Small intestine (tissue), 7 donors: ENCODE measurements at regions not wholly inside any gene's neighbourhood (a gene's known extent, or its start where the extent isn't known, plus 50 kb on each side); places are given as distances from the start of the nearest gene placed in this dataset.
"Not testable (repeated sequence)": the region's sequence is repeated elsewhere in the genome, so short reads cannot be mapped to it uniquely, and the experiment has no call there.

Experiments
- DNase-seq, 2 donors: peaks; one replicate each; pipeline versions ENCODE4 v3.0.0 to v3.0.0-alpha.2; 2013
- FAIRE-seq: peaks from 2 replicates; lab custom pipeline; 2012; peaks lifted over from hg19 to GRCh38; lab: Jason Lieb, UNC
- H3K27ac ChIP-seq, 3 donors: one replicate each; pipeline ENCODE4 v1.5.1; 2013; ENCODE audit warnings: low read length in 2 of 3, mild to moderate bottlenecking in 2 of 3, control low read depth in 1 of 3, inconsistent platforms in 1 of 3, low read depth in 1 of 3, moderate library complexity in 1 of 3
- H3K27me3 ChIP-seq, 3 donors: one replicate each; pipeline ENCODE4 v1.6.1; 2013; ENCODE audit warnings: low read length in 3 of 3, inconsistent platforms in 1 of 3; ENCODE audit not compliant: control insufficient read depth in 3 of 3, insufficient read depth in 3 of 3
- H3K36me3 ChIP-seq, 3 donors: one replicate each; pipeline ENCODE4 v1.6.1; 2013; ENCODE audit warnings: low read length in 3 of 3, inconsistent platforms in 1 of 3, low read depth in 1 of 3, mild to moderate bottlenecking in 1 of 3, moderate library complexity in 1 of 3; ENCODE audit not compliant: control insufficient read depth in 3 of 3, insufficient read depth in 2 of 3
- H3K4me1 ChIP-seq, 3 donors: one replicate each; pipeline ENCODE4 v1.6.1; 2013; ENCODE audit warnings: low read length in 2 of 3, inconsistent platforms in 1 of 3, low read depth in 1 of 3, mild to moderate bottlenecking in 1 of 3, moderate library complexity in 1 of 3; ENCODE audit not compliant: control insufficient read depth in 3 of 3, insufficient read depth in 2 of 3
- H3K4me3 ChIP-seq, 3 donors: one replicate each; pipeline ENCODE4 v1.5.1; 2013; ENCODE audit warnings: low read length in 3 of 3, control low read depth in 1 of 3, inconsistent platforms in 1 of 3, low read depth in 1 of 3, mild to moderate bottlenecking in 1 of 3, moderate library complexity in 1 of 3
- H3K9me3 ChIP-seq, 2 donors: one replicate each; pipeline ENCODE4 v1.6.1; 2013; ENCODE audit warnings: low read depth in 1 of 2, low read length in 1 of 2; ENCODE audit not compliant: control insufficient read depth in 2 of 2, insufficient read depth in 1 of 2
- WGBS, 3 donors: extraction: QIAGEN DNeasy Blood & Tissue Kit; methylation state at CpG; one replicate each; pipeline ENCODE4 v1.1.7; 2013; 5-methylcytosine and 5-hydroxymethylcytosine counted together
- donor health status: healthy with polysubstance abuse.
- donor health status: control.
- donor health status: control.
- donor health status: Bipolar disorder and iron deficiency.
- donor health status: healthy.

- WGBS, 3 donors, result 93 to 96% (median 93%) methylated on average over 15 to 29 of the region's 29 CpGs
- not testable (repeated sequence) for FAIRE-seq
Observed at GRCh38 chr5:35531553-35531952, 86.1 kb upstream of the SPEF2 start.

GRCh38 chr5:35518104-35518503 is 99.6 kb upstream of the SPEF2 start:
- no peak for FAIRE-seq
- Histone ChIP-seq H3K4me1 (no peaks in the 10 kb centered on the region), H3K36me3 (no peaks in the 10 kb centered on the region), H3K27ac (no peak overlapping the region), H3K9me3 (no peaks in the 10 kb centered on the region), H3K4me3 (no peak overlapping the region), H3K27me3 (no peaks in the 10 kb centered on the region)
- no peak for DNase-seq
- 65 to 89% (median 72%) methylated on average over 1 of the region's 1 CpG for WGBS, 3 donors

More at GRCh38 chr5:35531553-35531952, 86.1 kb upstream of the SPEF2 start:
- H3K9me3 ChIP-seq, H3K27me3 ChIP-seq, H3K4me1 ChIP-seq, H3K36me3 ChIP-seq, H3K27ac ChIP-seq, DNase-seq, H3K4me3 ChIP-seq: not testable (repeated sequence)

- Histone ChIP-seq H3K27me3 (no peaks in the 10 kb centered on the region), H3K4me1 (no peaks in the 10 kb centered on the region), H3K36me3 (no peaks in the 10 kb centered on the region), H3K9me3 (no peaks in the 10 kb centered on the region), H3K27ac (no peak overlapping the region), H3K4me3 (no peak overlapping the region)
- FAIRE-seq, result no peak
- WGBS, 3 donors, result 13 to 33% (median 17%) methylated on average over 1 of the region's 1 CpG
- DNase-seq, result no peak
Observed at GRCh38 chr5:35516271-35516670, 101.4 kb upstream of the SPEF2 start.

- FAIRE-seq, result no peak
- H3K9me3 ChIP-seq, result no peaks in the 10 kb centered on the region
- no peaks in the 10 kb centered on the region for H3K4me1 ChIP-seq
- DNase-seq, result no peak
- H3K27ac ChIP-seq, result no peak overlapping the region
- no peaks in the 10 kb centered on the region for H3K36me3 ChIP-seq
- H3K4me3 ChIP-seq, result no peak overlapping the region
- no peaks in the 10 kb centered on the region for H3K27me3 ChIP-seq
- 88 to 97% (median 93%) methylated on average over 1 of the region's 1 CpG for WGBS, 3 donors
Observed at GRCh38 chr5:35513612-35514011, 104.1 kb upstream of the SPEF2 start.

- Histone ChIP-seq H3K36me3 (no peaks in the 10 kb centered on the region), H3K4me1 (no peaks in the 10 kb centered on the region), H3K4me3 (no peak overlapping the region), H3K9me3 (peaks cover 0 to 4% of the 10 kb centered on the region in 2 donors), H3K27me3 (no peaks in the 10 kb centered on the region), H3K27ac (no peak overlapping the region)
- 61 to 76% (median 71%) methylated on average over 4 of the region's 4 CpGs for WGBS, 3 donors
- FAIRE-seq, result no peak
- DNase-seq, result no peak
Observed at GRCh38 chr5:35502206-35502605, 115.5 kb upstream of the SPEF2 start.

- Histone ChIP-seq H3K27ac (no peak overlapping the region), H3K9me3 (no peaks in the 10 kb centered on the region), H3K27me3 (no peaks in the 10 kb centered on the region), H3K4me1 (peaks cover 0 to 11% (median 0%) of the 10 kb centered on the region in 3 donors), H3K4me3 (no peak overlapping the region), H3K36me3 (no peaks in the 10 kb centered on the region)
- WGBS, 3 donors, result 71 to 80% (median 78%) methylated on average over 3 of the region's 3 CpGs
- FAIRE-seq, result no peak
- DNase-seq, result no peak
Observed at GRCh38 chr5:35488791-35489190, 128.9 kb upstream of the SPEF2 start.

GRCh38 chr5:35488055-35488454 is 129.6 kb upstream of the SPEF2 start:
- DNase-seq (no peak), FAIRE-seq (no peak)
- Histone ChIP-seq H3K9me3 (no peaks in the 10 kb centered on the region), H3K4me3 (no peak overlapping the region), H3K27me3 (no peaks in the 10 kb centered on the region), H3K36me3 (no peaks in the 10 kb centered on the region), H3K27ac (no peak overlapping the region), H3K4me1 (peaks cover 0 to 11% (median 0%) of the 10 kb centered on the region in 3 donors)
- WGBS, 3 donors, result 35 to 50% (median 39%) methylated on average over 1 of the region's 1 CpG

GRCh38 chr5:35487233-35488025 is 130.2 kb upstream of the SPEF2 start:
- Histone ChIP-seq H3K27me3 (no peaks in the 10 kb centered on the region), H3K27ac (no peak overlapping the region), H3K4me1 (peaks cover 0 to 15% (median 0%) of the 10 kb centered on the region in 3 donors), H3K36me3 (no peaks in the 10 kb centered on the region), H3K9me3 (no peaks in the 10 kb centered on the region), H3K4me3 (no peak overlapping the region)
- no peak for DNase-seq
- WGBS, 3 donors, result 73 to 79% (median 74%) methylated on average over 5 of the region's 5 CpGs
- no peak for FAIRE-seq

- Histone ChIP-seq H3K4me1 (peaks cover 0 to 15% (median 0%) of the 10 kb centered on the region in 3 donors), H3K9me3 (no peaks in the 10 kb centered on the region), H3K4me3 (no peak overlapping the region), H3K36me3 (no peaks in the 10 kb centered on the region), H3K27me3 (no peaks in the 10 kb centered on the region), H3K27ac (no peak overlapping the region)
- FAIRE-seq, result no peak
- DNase-seq, result no peak
Observed at GRCh38 chr5:35485487-35485886, 132.2 kb upstream of the SPEF2 start.
